H9 (cell line): ENCODE measurements at regions not wholly inside any gene's neighbourhood (a gene's known extent, or its start where the extent isn't known, plus 50 kb on each side); places are given as distances from the start of the nearest gene placed in this dataset.

Experiments
- DNase-seq: peaks from one replicate; pipeline ENCODE4 v3.0.0-alpha.2; 2017
- H2AFZ ChIP-seq: one replicate; pipeline ENCODE4 v1.6.1; 2013; ENCODE audit warnings: mild to moderate bottlenecking, low read length, control low read depth, moderate library complexity
- H2AK5ac ChIP-seq: 2 replicates; pipeline ENCODE4 v1.6.1; 2013; ENCODE audit warnings: low read length, control low read depth, mixed read lengths; ENCODE audit not compliant: insufficient read length
- H2BK120ac ChIP-seq: one replicate; pipeline ENCODE4 v1.6.1; 2013; ENCODE audit warnings: low read depth, mild to moderate bottlenecking, low read length, control low read depth, inconsistent platforms; ENCODE audit not compliant: poor library complexity, severe bottlenecking
- H2BK12ac ChIP-seq: 2 replicates; pipeline ENCODE4 v1.6.1; 2013; ENCODE audit warnings: low read length, control low read depth, mixed read lengths, low read depth; ENCODE audit not compliant: insufficient read length
- H2BK15ac ChIP-seq: 2 replicates; pipeline ENCODE4 v1.6.1; 2013; ENCODE audit warnings: low read depth, low read length, control low read depth
- H2BK20ac ChIP-seq: one replicate; pipeline ENCODE4 v1.6.1; 2013; ENCODE audit warnings: low read depth, mild to moderate bottlenecking, low read length, control low read depth, inconsistent platforms; ENCODE audit not compliant: poor library complexity, severe bottlenecking
- H2BK5ac ChIP-seq: 2 replicates; pipeline ENCODE4 v1.6.1; 2013; ENCODE audit warnings: low read length, control low read depth, mixed read lengths; ENCODE audit not compliant: insufficient read length
- H3K14ac ChIP-seq: 2 replicates; pipeline ENCODE4 v1.6.1; 2013; ENCODE audit warnings: low read length, control low read depth; ENCODE audit not compliant: insufficient read depth
- H3K18ac ChIP-seq: 2 replicates; pipeline ENCODE4 v1.6.1; 2013; ENCODE audit warnings: low read depth, mild to moderate bottlenecking, mixed read lengths, low read length, control low read depth; ENCODE audit not compliant: insufficient read length
- H3K23ac ChIP-seq: 2 replicates; pipeline ENCODE4 v1.6.1; 2013; ENCODE audit warnings: low read length, control low read depth, mixed read lengths, low read depth; ENCODE audit not compliant: insufficient read length
- H3K23me2 ChIP-seq: 2 replicates; pipeline ENCODE4 v1.6.1; 2013; ENCODE audit warnings: low read depth, mild to moderate bottlenecking, mixed read lengths, low read length, control low read depth; ENCODE audit not compliant: insufficient read length, poor library complexity, severe bottlenecking
- H3K27ac ChIP-seq: 2 replicates; pipeline ENCODE4 v1.5.1; 2013; ENCODE audit warnings: low read length, control low read depth, mixed read lengths, low read depth; ENCODE audit not compliant: insufficient read length
- H3K27me3 ChIP-seq: 2 replicates; pipeline ENCODE4 v1.6.1; 2013; ENCODE audit warnings: low read length, control low read depth, inconsistent platforms; ENCODE audit not compliant: insufficient read depth
- H3K4ac ChIP-seq: 2 replicates; pipeline ENCODE4 v1.6.1; 2013; ENCODE audit warnings: low read depth, mild to moderate bottlenecking, control low read depth, inconsistent platforms, low read length, moderate library complexity
- H3K4me1 ChIP-seq: 2 replicates; pipeline ENCODE4 v1.6.1; 2013; ENCODE audit warnings: low read length, control low read depth, inconsistent platforms; ENCODE audit not compliant: insufficient read depth
- H3K4me2 ChIP-seq: 2 replicates; pipeline ENCODE4 v1.6.1; 2013; ENCODE audit warnings: low read length, control low read depth, mixed read lengths; ENCODE audit not compliant: insufficient read length, insufficient read depth
- H3K56ac ChIP-seq: 2 replicates; pipeline ENCODE4 v1.6.1; 2013; ENCODE audit warnings: low read depth, mild to moderate bottlenecking, mixed read lengths, low read length, control low read depth; ENCODE audit not compliant: insufficient read length
- H3K79me1 ChIP-seq: 2 replicates; pipeline ENCODE4 v1.6.1; 2013; ENCODE audit warnings: low read depth, mild to moderate bottlenecking, moderate library complexity, low read length, control low read depth, inconsistent platforms; ENCODE audit not compliant: insufficient read depth, poor library complexity, severe bottlenecking
- H3K79me2 ChIP-seq: 2 replicates; pipeline ENCODE4 v1.6.1; 2013; ENCODE audit warnings: low read length, control low read depth, inconsistent platforms; ENCODE audit not compliant: insufficient read depth
- H3K9ac ChIP-seq: 2 replicates; pipeline ENCODE4 v1.6.1; 2013; ENCODE audit warnings: low read length, control low read depth, mixed read lengths; ENCODE audit not compliant: insufficient read length; ENCODE audit errors: extremely low read depth
- H3K9me3 ChIP-seq: one replicate; pipeline ENCODE4 v1.6.1; 2013; ENCODE audit warnings: low read depth, low read length, inconsistent platforms; ENCODE audit not compliant: control insufficient read depth
- H3T11ph ChIP-seq: one replicate; pipeline ENCODE4 v1.6.1; 2013; ENCODE audit warnings: mild to moderate bottlenecking, low read length, control low read depth, inconsistent platforms
- H4K20me1 ChIP-seq: one replicate; pipeline ENCODE4 v1.6.1; 2013; ENCODE audit not compliant: control insufficient read depth, insufficient read length, insufficient read depth
- H4K5ac ChIP-seq: 2 replicates; pipeline ENCODE4 v1.6.1; 2013; ENCODE audit warnings: low read depth, mild to moderate bottlenecking, mixed read lengths, low read length, control low read depth; ENCODE audit not compliant: insufficient read length
- H4K8ac ChIP-seq: replicated peaks from 2 replicates; pipeline ENCODE4 v1.6.1; 2013; ENCODE audit warnings: low read length, control low read depth, mixed read lengths, low read depth; ENCODE audit not compliant: insufficient read length
- H4K91ac ChIP-seq: 2 replicates; pipeline ENCODE4 v1.6.1; 2013; ENCODE audit warnings: low read depth, mild to moderate bottlenecking, moderate library complexity, mixed read lengths, low read length, control low read depth; ENCODE audit not compliant: insufficient read length
- H3K27ac Mint-ChIP-seq, 3 experiments: 2 replicates in 2 of 3; 3 replicates in 1 of 3; pipeline ENCODE4 v1.8.0; 2020 to 2021; ENCODE audit warnings: mixed read lengths in 3 of 3, mild to moderate bottlenecking in 1 of 3, moderate library complexity in 1 of 3
- H3K27me3 Mint-ChIP-seq: 2 replicates; pipeline ENCODE4 v1.8.0; 2021; ENCODE audit warnings: low read depth, mild to moderate bottlenecking, moderate library complexity, mixed read lengths
- H3K36me3 Mint-ChIP-seq, 3 experiments: 2 replicates in 2 of 3; 3 replicates in 1 of 3; pipeline ENCODE4 v1.8.0; 2020 to 2021; ENCODE audit warnings: low read depth in 3 of 3, mixed read lengths in 3 of 3; ENCODE audit not compliant: insufficient read depth in 1 of 3
- H3K4me1 Mint-ChIP-seq, 2 experiments: 2 replicates each; pipeline ENCODE4 v1.8.0; 2020; ENCODE audit warnings: mixed read lengths in 2 of 2
- H3K4me3 Mint-ChIP-seq, 2 experiments: 2 replicates in 1 of 2; 3 replicates in 1 of 2; pipeline ENCODE4 v1.8.0; 2020 to 2021; ENCODE audit warnings: mild to moderate bottlenecking in 2 of 2, mixed read lengths in 2 of 2, moderate library complexity in 1 of 2
- H3K9me3 Mint-ChIP-seq, 2 experiments: 2 replicates in 1 of 2; 3 replicates in 1 of 2; pipeline ENCODE4 v1.8.0; 2020; ENCODE audit warnings: mild to moderate bottlenecking in 2 of 2, mixed read lengths in 2 of 2, moderate library complexity in 1 of 2
- CTCF ChIP-seq: fragments of 200-600 bp; sonication (generic); conservative IDR thresholded peaks from 3 replicates; pipeline ENCODE4 v1.8.0; 2021; ENCODE audit warnings: antibody characterized with exemption, mild to moderate bottlenecking
- WGBS: extraction: QIAGEN DNeasy Blood & Tissue Kit; methylation state at CpG from one replicate; pipeline ENCODE4 v1.1.7; 2013; ENCODE audit warnings: missing lambda C conversion rate, low lambda C conversion rate, mixed read lengths; ENCODE audit not compliant: insufficient read length; ENCODE audit errors: extremely low coverage; 5-methylcytosine and 5-hydroxymethylcytosine counted together

GRCh38 chr10:14407567-14407966 lies 76.8 kb upstream of the FRMD4A start:
- H3K23ac ChIP-seq: no peak overlapping the region
- H2AK5ac ChIP-seq: no peak overlapping the region
- no peak overlapping the region for H4K5ac ChIP-seq
- no peak for TF ChIP-seq CTCF
- no CpG with 5 or more reads among the region's 7 CpGs for WGBS
- H2BK120ac ChIP-seq: no peak overlapping the region
- H3K27ac Mint-ChIP-seq: no peak overlapping the region
- H4K20me1 ChIP-seq: no peaks in the 10 kb centered on the region
- no peak overlapping the region for H3K14ac ChIP-seq
- no peaks in the 10 kb centered on the region for H3K9me3 ChIP-seq
- H3K4me3 Mint-ChIP-seq: no peak overlapping the region
- H3K23me2 ChIP-seq: no peaks in the 10 kb centered on the region
- H3K36me3 Mint-ChIP-seq: no peaks in the 10 kb centered on the region
- H3K27me3 Mint-ChIP-seq: no peaks in the 10 kb centered on the region
- H3K56ac ChIP-seq: no peak overlapping the region
- H2BK15ac ChIP-seq: no peak overlapping the region
- no peak for DNase-seq
- H3K27me3 ChIP-seq: no peaks in the 10 kb centered on the region
- H2BK20ac ChIP-seq: no peak overlapping the region
- no peaks in the 10 kb centered on the region for H3K9me3 Mint-ChIP-seq
- H3K4me2 ChIP-seq: no peak overlapping the region
- no peak overlapping the region for H2AFZ ChIP-seq
- no peak overlapping the region for H3K9ac ChIP-seq
- H3K79me2 ChIP-seq: no peaks in the 10 kb centered on the region
- no peak overlapping the region for H3T11ph ChIP-seq
- H3K4me1 Mint-ChIP-seq: peaks cover 8 to 23% of the 10 kb centered on the region in 2 experiments
- H3K4ac ChIP-seq: no peak overlapping the region
- H2BK12ac ChIP-seq: no peak overlapping the region
- no peak overlapping the region for H2BK5ac ChIP-seq
- H4K8ac ChIP-seq: no peak overlapping the region
- no peak overlapping the region for H4K91ac ChIP-seq
- H3K4me1 ChIP-seq: no peaks in the 10 kb centered on the region
- H3K27ac ChIP-seq: no peak overlapping the region
- H3K79me1 ChIP-seq: no peaks in the 10 kb centered on the region
- no peak overlapping the region for H3K18ac ChIP-seq
